NT2/D1 (cell line): ENCODE measurements at regions not wholly inside any gene's neighbourhood (a gene's known extent, or its start where the extent isn't known, plus 50 kb on each side); places are given as distances from the start of the nearest gene placed in this dataset.

Experiments used
- SUZ12 ChIP-seq: IDR thresholded peaks from 2 replicates; pipeline ENCODE4 v1.6.1; 2011; ENCODE audit not compliant: insufficient read length, insufficient read depth; ENCODE audit errors: extremely low read depth
- YY1 ChIP-seq: IDR thresholded peaks from 2 replicates; pipeline ENCODE4 v1.6.1; 2011; ENCODE audit not compliant: insufficient read length, insufficient read depth

DNA sequence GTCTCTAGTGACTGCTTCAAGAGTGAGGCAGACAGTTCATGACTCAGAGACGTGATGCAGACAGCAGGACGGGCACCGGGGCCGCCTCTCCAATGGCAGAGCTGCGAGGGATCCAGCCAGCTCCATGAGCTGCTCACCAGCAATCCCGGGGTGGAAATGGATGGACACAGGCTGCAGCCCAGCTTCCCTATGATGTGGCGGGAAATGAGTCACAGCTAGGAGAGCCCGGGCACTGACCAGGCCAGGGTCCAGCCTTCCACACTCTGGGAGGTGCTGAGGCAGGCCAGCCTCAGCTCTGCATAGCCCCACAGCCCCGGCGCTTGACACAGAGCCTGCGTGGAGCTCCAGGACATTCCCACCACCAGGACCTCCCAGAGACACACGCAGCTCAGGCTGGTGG lies 244.8 kb upstream of the IRX2 start:
- no peak for TF ChIP-seq SUZ12
- no peak for TF ChIP-seq YY1
